ENCODE measurements at regions not wholly inside any gene's neighbourhood (a gene's known extent, or its start where the extent isn't known, plus 50 kb on each side); places are given as distances from the start of the nearest gene placed in this dataset.

- ChIA-PET CTCF (ENCODE audit: partially characterized antibody) (interaction anchor here (5.2 kb wide), 1 partner anchor 13 kb away, joined by 21 read pairs; no protein-coding TSS in a partner anchor), POLR2A (ENCODE audit: partially characterized antibody) (no interaction called here)
- Histone ChIP-seq H2AK5ac (ENCODE audit: low read depth, low read length) (no peak overlapping the region), H4K5ac (ENCODE audit: insufficient read length, low read depth, low read length) (no peak overlapping the region), H4K91ac (replicated peaks; ENCODE audit: insufficient read length, low read length) (no peak overlapping the region), H3K9ac (replicated peaks in 1 of 4; ENCODE audit: extremely low read depth in 1 of 4, low read depth in 3 of 4, low read length in 3 of 4) (no peak overlapping the region), H3K4me2 (ENCODE audit: insufficient read depth in 1 of 2, low read depth in 2 of 2, low read length in 2 of 2) (no peak overlapping the region), H3K27me3 (replicated peaks in 1 of 4; ENCODE audit: control insufficient read depth in 3 of 4, extremely low read depth in 1 of 4, insufficient read depth in 3 of 4, low read length in 3 of 4) (no peaks in the 10 kb centered on the region), H3K79me2 (ENCODE audit: control insufficient read depth in 1 of 2, insufficient read depth in 2 of 2, low read length in 2 of 2) (no peaks in the 10 kb centered on the region), H3K9me3 (ENCODE audit: insufficient read depth in 2 of 2, low read depth in 1 of 2, low read length in 1 of 2) (0 out of 4 replicates have a peak, but pooled peaks cover 0 to 2% of the 10 kb centered on the region in 2 experiments), H3K14ac (ENCODE audit: insufficient read length) (no peak overlapping the region), H2BK20ac (ENCODE audit: low read length) (no peak overlapping the region), H2AFZ (ENCODE audit: low read length) (0 out of 2 replicates have a peak overlapping the region, but pooled peaks have one; percentile 4), H3K36me3 (ENCODE audit: control insufficient read depth in 2 of 4, insufficient read depth in 4 of 4, low read length in 3 of 4) (no peaks in the 10 kb centered on the region), H2BK15ac (ENCODE audit: low read length) (no peak overlapping the region), H4K20me1 (replicated peaks in 1 of 2; ENCODE audit: control insufficient read depth in 1 of 2, insufficient read depth in 2 of 2, low read length in 2 of 2) (no peaks in the 10 kb centered on the region), H2BK5ac (ENCODE audit: low read depth, low read length) (no peak overlapping the region), H2BK120ac (replicated peaks; ENCODE audit: low read depth, low read length) (no peak overlapping the region), H3K23me2 (ENCODE audit: low read depth, low read length) (no peaks in the 10 kb centered on the region), H3K4me1 (replicated peaks in 1 of 4; ENCODE audit: control insufficient read depth in 3 of 4, insufficient read depth in 4 of 4, low read length in 3 of 4) (peaks cover 0 to 5% (median 0%) of the 10 kb centered on the region in 4 experiments; a peak in 1 of 7 replicates), H3K56ac (replicated peaks; ENCODE audit: insufficient read length, low read depth, low read length) (no peak overlapping the region), H3K27ac (ENCODE audit: low read depth, low read length) (no peak overlapping the region), H3K23ac (ENCODE audit: insufficient read length) (no peak overlapping the region), H2BK12ac (ENCODE audit: low read depth, low read length) (no peak overlapping the region), H3K18ac (ENCODE audit: extremely low read depth, low read length) (no peak overlapping the region), H3K4ac (replicated peaks; ENCODE audit: insufficient read length, low read depth, low read length) (no peak overlapping the region), H3K79me1 (ENCODE audit: low read depth, low read length) (no peaks in the 10 kb centered on the region), H4K8ac (ENCODE audit: extremely low read depth, insufficient read depth, low read length) (no peak overlapping the region), H3K4me3 (ENCODE audit: extremely low read depth in 1 of 4, insufficient read depth in 2 of 4, low read depth in 3 of 4, low read length in 4 of 4) (no peak overlapping the region)
- TF ChIP-seq CREB1 (IDR thresholded peaks at IDR 0.05) (no peak), RBBP5 (IDR thresholded peaks at IDR 0.05; ENCODE audit: borderline replicate concordance, low read depth, low read length) (no peak), CTCF (IDR thresholded peaks at IDR 0.05; ENCODE audit: control extremely low read depth in 1 of 3, insufficient read depth in 1 of 3, low read depth in 1 of 3, low read length in 3 of 3) (no peak), FOSL1 (IDR thresholded peaks at IDR 0.05; ENCODE audit: insufficient read depth, low read depth, low read length) (no peak), SP2 (IDR thresholded peaks at IDR 0.05; ENCODE audit: low read length) (no peak), RFX5 (IDR thresholded peaks at IDR 0.05; ENCODE audit: borderline replicate concordance, low read depth, low read length) (no peak), TBP (IDR thresholded peaks at IDR 0.05; ENCODE audit: low read depth, low read length) (no peak), ASH2L (IDR thresholded peaks at IDR 0.05; ENCODE audit: low read length) (no peak)
- FAIRE-seq = no peak
- no peak for DNase-seq (ENCODE audit: low read depth in 1 of 2, low spot score in 2 of 2)
- WGBS, 2 experiments (ENCODE audit: extremely low coverage in 1 of 2, insufficient coverage in 1 of 2, insufficient read length in 1 of 2, insufficient replicate concordance in 2 of 2, low coverage in 1 of 2, low lambda C conversion rate in 2 of 2, missing lambda C conversion rate in 1 of 2) = 86% methylated on average over 5 of the region's 5 CpGs; no CpG with 5 or more reads in 1 of the 2 experiments
These were observed 69.0 kb upstream of the RFXAP start for GRCh38 chr13:36750046-36750445.

All from H1 (cell line).